WERI-Rb-1 (cell line): ENCODE measurements at regions not wholly inside any gene's neighbourhood (a gene's known extent, or its start where the extent isn't known, plus 50 kb on each side); places are given as distances from the start of the nearest gene placed in this dataset.

ENCODE experiments used
- DNase-seq: peaks from one replicate; pipeline ENCODE4 v3.0.0-alpha.2; 2020
- H3K27ac ChIP-seq: fragments of 250-450 bp; sonication (Bioruptor Pico); 2 replicates; pipeline ENCODE4 v1.5.1; 2020; ENCODE audit warnings: mild to moderate bottlenecking, moderate library complexity
- H3K27me3 ChIP-seq: fragments of 250-450 bp; sonication (Bioruptor Pico); 2 replicates; pipeline ENCODE4 v1.5.1; 2021; ENCODE audit warnings: mild to moderate bottlenecking, low read depth, moderate library complexity; ENCODE audit not compliant: insufficient read depth, severe bottlenecking
- H3K36me3 ChIP-seq: fragments of 250-450 bp; sonication (Bioruptor Pico); 2 replicates; pipeline ENCODE4 v1.5.1; 2020; ENCODE audit warnings: mild to moderate bottlenecking, moderate library complexity
- H3K4me3 ChIP-seq: 2 replicates; pipeline ENCODE4 v1.5.1; 2011; ENCODE audit warnings: low read depth, mild to moderate bottlenecking, control low read depth, low read length
- H3K9me3 ChIP-seq: fragments of 250-450 bp; sonication (Bioruptor Pico); 2 replicates; pipeline ENCODE4 v1.5.1; 2021; ENCODE audit warnings: mild to moderate bottlenecking, moderate library complexity; ENCODE audit not compliant: severe bottlenecking
- TF ChIP-seq, protein P1 (sequence below): IDR thresholded peaks from 2 replicates; pipeline ENCODE4 v1.5.1; 2011; ENCODE audit warnings: low read depth, mild to moderate bottlenecking, control low read depth, inconsistent platforms, low read length

DNA sequence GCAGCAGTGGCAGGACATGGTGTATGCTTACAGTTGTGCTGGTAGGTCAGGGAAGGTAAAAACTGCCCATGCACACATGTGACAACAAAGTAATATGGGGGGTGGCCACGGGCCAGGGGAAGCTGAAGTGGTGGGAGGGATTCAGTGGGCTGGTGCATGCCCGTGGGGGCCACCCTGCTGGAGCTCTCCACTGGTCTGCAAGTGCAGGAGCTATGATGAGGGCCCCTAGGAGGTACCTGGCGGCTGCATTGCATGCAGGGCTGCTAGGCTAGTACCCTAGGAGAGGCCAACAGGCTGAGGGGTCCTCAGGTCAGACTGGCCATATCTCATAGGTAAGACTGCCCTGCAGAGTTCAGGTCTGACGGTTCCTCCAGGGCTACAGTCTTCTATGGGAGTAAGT, 265.9 kb downstream of the NUP35 start:
- TF ChIP-seq, protein P1, sequence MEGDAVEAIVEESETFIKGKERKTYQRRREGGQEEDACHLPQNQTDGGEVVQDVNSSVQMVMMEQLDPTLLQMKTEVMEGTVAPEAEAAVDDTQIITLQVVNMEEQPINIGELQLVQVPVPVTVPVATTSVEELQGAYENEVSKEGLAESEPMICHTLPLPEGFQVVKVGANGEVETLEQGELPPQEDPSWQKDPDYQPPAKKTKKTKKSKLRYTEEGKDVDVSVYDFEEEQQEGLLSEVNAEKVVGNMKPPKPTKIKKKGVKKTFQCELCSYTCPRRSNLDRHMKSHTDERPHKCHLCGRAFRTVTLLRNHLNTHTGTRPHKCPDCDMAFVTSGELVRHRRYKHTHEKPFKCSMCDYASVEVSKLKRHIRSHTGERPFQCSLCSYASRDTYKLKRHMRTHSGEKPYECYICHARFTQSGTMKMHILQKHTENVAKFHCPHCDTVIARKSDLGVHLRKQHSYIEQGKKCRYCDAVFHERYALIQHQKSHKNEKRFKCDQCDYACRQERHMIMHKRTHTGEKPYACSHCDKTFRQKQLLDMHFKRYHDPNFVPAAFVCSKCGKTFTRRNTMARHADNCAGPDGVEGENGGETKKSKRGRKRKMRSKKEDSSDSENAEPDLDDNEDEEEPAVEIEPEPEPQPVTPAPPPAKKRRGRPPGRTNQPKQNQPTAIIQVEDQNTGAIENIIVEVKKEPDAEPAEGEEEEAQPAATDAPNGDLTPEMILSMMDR = no peak
- no peak for DNase-seq
- H3K4me3 ChIP-seq = no peak overlapping the region
- no peaks in the 10 kb centered on the region for H3K36me3 ChIP-seq
- H3K9me3 ChIP-seq = no peaks in the 10 kb centered on the region
- H3K27ac ChIP-seq = no peak overlapping the region
- H3K27me3 ChIP-seq = no peaks in the 10 kb centered on the region

DNA sequence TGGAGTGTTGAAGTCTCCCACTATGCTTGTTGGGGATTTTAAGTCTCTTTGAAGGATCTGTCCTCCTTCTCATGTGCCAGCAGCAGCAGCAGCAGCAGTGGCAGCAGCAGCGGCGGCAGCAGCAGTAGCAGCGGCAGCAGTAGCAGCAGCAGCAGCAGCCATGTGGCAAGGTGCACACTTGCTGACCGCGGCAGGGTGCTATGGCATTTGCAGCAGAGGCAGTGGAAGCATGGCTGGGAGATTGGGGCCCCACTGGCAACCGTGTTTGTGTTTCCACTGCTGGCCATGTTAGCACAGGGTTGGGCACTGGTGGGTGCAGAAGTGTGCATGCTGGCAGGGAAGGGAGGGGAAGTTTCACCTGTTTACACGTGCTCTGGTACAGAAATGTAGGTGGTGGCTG, 280.1 kb downstream of the NUP35 start:
- H3K9me3 ChIP-seq = no peaks in the 10 kb centered on the region
- TF ChIP-seq, protein P1 = no peak
- no peaks in the 10 kb centered on the region for H3K27me3 ChIP-seq
- no peak overlapping the region for H3K4me3 ChIP-seq
- H3K36me3 ChIP-seq = no peaks in the 10 kb centered on the region
- H3K27ac ChIP-seq = no peak overlapping the region
- DNase-seq = no peak

GRCh38 chr2:183408562-183408961, 284.3 kb downstream of the NUP35 start:
- no peak for DNase-seq
- H3K36me3 ChIP-seq = no peaks in the 10 kb centered on the region
- no peak overlapping the region for H3K4me3 ChIP-seq
- H3K27me3 ChIP-seq = no peaks in the 10 kb centered on the region
- no peaks in the 10 kb centered on the region for H3K9me3 ChIP-seq
- H3K27ac ChIP-seq = no peak overlapping the region
- TF ChIP-seq, protein P1 = no peak

DNA sequence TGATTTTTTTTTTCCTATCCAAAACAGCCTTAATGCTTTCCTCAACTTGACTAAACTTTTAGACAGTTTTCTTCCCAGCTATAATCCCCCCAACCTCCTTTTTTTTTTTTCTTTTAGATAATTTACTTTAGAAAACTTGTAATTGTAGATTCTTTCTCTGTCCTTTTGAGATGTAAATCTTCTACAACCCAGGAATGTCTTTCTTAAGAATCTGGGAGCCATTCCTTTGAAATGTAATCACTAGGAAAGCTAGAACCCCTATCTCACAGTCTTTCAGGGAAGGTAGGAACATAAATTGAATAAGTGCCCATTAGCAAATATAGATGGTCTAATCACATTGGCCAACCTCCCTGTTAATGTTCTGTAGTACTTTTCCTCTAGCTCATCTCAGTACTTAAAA, 285.4 kb downstream of the NUP35 start:
- no peaks in the 10 kb centered on the region for H3K36me3 ChIP-seq
- no peak for DNase-seq
- H3K9me3 ChIP-seq = no peaks in the 10 kb centered on the region
- no peak overlapping the region for H3K4me3 ChIP-seq
- TF ChIP-seq, protein P1 = no peak
- H3K27me3 ChIP-seq = no peaks in the 10 kb centered on the region
- H3K27ac ChIP-seq = no peak overlapping the region

- H3K27me3 ChIP-seq = no peaks in the 10 kb centered on the region
- no peak overlapping the region for H3K4me3 ChIP-seq
- no peak for DNase-seq
- H3K36me3 ChIP-seq = no peaks in the 10 kb centered on the region
- no peaks in the 10 kb centered on the region for H3K9me3 ChIP-seq
- no peak overlapping the region for H3K27ac ChIP-seq
- TF ChIP-seq, protein P1 = no peak
Measured at GRCh38 chr2:183416753-183417152, 292.5 kb downstream of the NUP35 start.

DNA sequence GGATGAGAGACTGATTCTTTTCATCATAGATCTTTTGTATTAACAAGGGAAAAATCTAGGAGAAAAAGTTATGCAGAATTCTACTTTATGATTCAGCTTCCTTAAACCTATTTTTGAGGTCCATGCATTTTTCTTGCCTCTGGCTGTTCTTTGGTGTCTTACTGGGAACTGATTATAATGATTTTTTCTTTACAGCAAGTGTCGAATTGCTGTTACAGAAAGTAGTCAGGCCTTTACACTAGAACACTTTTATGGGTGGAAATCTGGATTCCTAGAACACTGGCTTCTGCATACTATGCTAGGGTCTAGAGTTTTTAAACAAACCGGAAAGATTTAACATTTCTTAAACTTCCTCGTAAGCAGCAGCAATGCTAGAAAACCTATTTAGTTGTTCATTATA, 302.6 kb downstream of the NUP35 start:
- DNase-seq = no peak
- TF ChIP-seq, protein P1 = no peak
- Histone ChIP-seq H3K27me3 (no peaks in the 10 kb centered on the region), H3K36me3 (no peaks in the 10 kb centered on the region), H3K9me3 (no peaks in the 10 kb centered on the region), H3K4me3 (no peak overlapping the region), H3K27ac (no peak overlapping the region)
